GM23338 (cell line): ENCODE measurements at regions not wholly inside any gene's neighbourhood (a gene's known extent, or its start where the extent isn't known, plus 50 kb on each side); places are given as distances from the start of the nearest gene placed in this dataset.
"Not testable (repeated sequence)": the region's sequence is repeated elsewhere in the genome, so short reads cannot be mapped to it uniquely, and the experiment has no call there.

Experiments
- ATAC-seq: fragments of 200-7000 bp; cut with Tn5 transposase; 3 replicates; pipeline ENCODE4 v1.9.1; 2020
- DNase-seq: peaks from one replicate; pipeline ENCODE4 v3.0.0-alpha.2; 2015; ENCODE audit warnings: low spot score
- H2AFZ ChIP-seq: fragments of 200-600 bp; sonication (generic); 2 replicates; pipeline ENCODE4 v1.8.0; 2016; ENCODE audit warnings: antibody characterized with exemption, mild to moderate bottlenecking, moderate library complexity
- H3F3A ChIP-seq: fragments of 200-600 bp; sonication (generic); replicated peaks from 2 replicates; pipeline ENCODE4 v1.8.0; 2017; ENCODE audit warnings: antibody characterized with exemption, mixed run types, low read depth
- H3K27ac ChIP-seq: fragments of 200-600 bp; sonication (generic); 2 replicates; pipeline ENCODE4 v1.6.1; 2016; ENCODE audit warnings: low read depth
- H3K27me3 ChIP-seq: fragments of 200-600 bp; sonication (generic); 2 replicates; pipeline ENCODE4 v1.8.0; 2016; ENCODE audit warnings: mild to moderate bottlenecking, mixed run types, moderate library complexity; ENCODE audit not compliant: insufficient read depth
- H3K36me3 ChIP-seq: fragments of 200-600 bp; sonication (generic); 2 replicates; pipeline ENCODE4 v1.8.0; 2016; ENCODE audit warnings: mild to moderate bottlenecking; ENCODE audit not compliant: insufficient read depth
- H3K4me1 ChIP-seq: fragments of 200-600 bp; sonication (generic); 2 replicates; pipeline ENCODE4 v1.8.0; 2016; ENCODE audit warnings: mild to moderate bottlenecking, moderate library complexity; ENCODE audit not compliant: insufficient read depth
- H3K4me2 ChIP-seq: fragments of 200-600 bp; sonication (generic); 2 replicates; pipeline ENCODE4 v1.7.1; 2017; ENCODE audit warnings: mixed run types
- H3K4me3 ChIP-seq: fragments of 200-600 bp; sonication (generic); 2 replicates; pipeline ENCODE4 v1.6.1; 2016; ENCODE audit warnings: mixed run types
- H3K79me2 ChIP-seq: fragments of 200-600 bp; sonication (generic); replicated peaks from 2 replicates; pipeline ENCODE4 v1.8.0; 2017; ENCODE audit warnings: mild to moderate bottlenecking; ENCODE audit not compliant: insufficient read depth
- H3K9me2 ChIP-seq: fragments of 200-600 bp; sonication (generic); 2 replicates; pipeline ENCODE4 v1.8.0; 2017; ENCODE audit not compliant: insufficient read depth
- H4K20me1 ChIP-seq: fragments of 200-600 bp; sonication (generic); replicated peaks from 2 replicates; pipeline ENCODE4 v1.8.0; 2017; ENCODE audit warnings: mild to moderate bottlenecking; ENCODE audit not compliant: insufficient read depth
- H3K27ac Mint-ChIP-seq: 2 replicates; pipeline ENCODE4 v1.8.0; 2020; ENCODE audit warnings: inconsistent platforms, mild to moderate bottlenecking, moderate library complexity, mixed read lengths
- H3K27me3 Mint-ChIP-seq: 3 replicates; pipeline ENCODE4 v1.8.0; 2022; ENCODE audit warnings: low read depth, mild to moderate bottlenecking, moderate library complexity, mixed read lengths, inconsistent platforms; ENCODE audit not compliant: insufficient read depth, poor library complexity
- H3K36me3 Mint-ChIP-seq: 3 replicates; pipeline ENCODE4 v1.8.0; 2021; ENCODE audit warnings: low read depth, mild to moderate bottlenecking, inconsistent platforms, moderate library complexity, mixed read lengths
- H3K4me1 Mint-ChIP-seq: 3 replicates; pipeline ENCODE4 v1.8.0; 2020; ENCODE audit warnings: mild to moderate bottlenecking, inconsistent platforms, mixed read lengths
- H3K4me3 Mint-ChIP-seq: 3 replicates; pipeline ENCODE4 v1.8.0; 2021; ENCODE audit warnings: moderate library complexity, mild to moderate bottlenecking, inconsistent platforms, mixed read lengths
- H3K9me3 Mint-ChIP-seq: 3 replicates; pipeline ENCODE4 v1.8.0; 2020; ENCODE audit warnings: moderate library complexity, mild to moderate bottlenecking, inconsistent platforms, mixed read lengths
- CREB1 ChIP-seq: fragments of 250-450 bp; sonication (Bioruptor Pico); IDR thresholded peaks from 2 replicates; pipeline ENCODE4 v1.5.0; 2020; ENCODE audit warnings: low read depth, mild to moderate bottlenecking, moderate library complexity
- ETS1 ChIP-seq: IDR thresholded peaks from 2 replicates; pipeline ENCODE4 v1.6.1; 2016; ENCODE audit warnings: antibody characterized with exemption
- EZH2 ChIP-seq: fragments of 200-600 bp; sonication (generic); IDR thresholded peaks from one replicate; pipeline ENCODE4 v1.8.0; 2017; ENCODE audit warnings: antibody characterized with exemption, mild to moderate bottlenecking, low read depth; ENCODE audit not compliant: unreplicated experiment
- EZH2phosphoT487 ChIP-seq: fragments of 200-600 bp; sonication (generic); IDR thresholded peaks from one replicate; pipeline ENCODE4 v1.8.1; 2018; ENCODE audit warnings: antibody characterized with exemption; ENCODE audit not compliant: unreplicated experiment
- NANOG ChIP-seq: IDR thresholded peaks from 2 replicates; pipeline ENCODE4 v1.6.1; 2016; ENCODE audit warnings: antibody characterized with exemption, borderline replicate concordance
- REST ChIP-seq: IDR thresholded peaks from one replicate; pipeline ENCODE4 v1.6.1; 2018; ENCODE audit warnings: antibody characterized with exemption; ENCODE audit not compliant: unreplicated experiment
- STAT1 ChIP-seq: IDR thresholded peaks from one replicate; pipeline ENCODE4 v1.6.1; 2016; ENCODE audit warnings: antibody characterized with exemption; ENCODE audit not compliant: unreplicated experiment
- ZNF114 ChIP-seq: fragments of 250-450 bp; sonication (Bioruptor Pico); IDR thresholded peaks from 2 replicates; pipeline ENCODE4 v1.5.0; 2020; ENCODE audit warnings: mild to moderate bottlenecking, moderate library complexity
- ZNF331 ChIP-seq: fragments of 250-450 bp; sonication (Bioruptor Pico); IDR thresholded peaks from 2 replicates; pipeline ENCODE4 v1.5.0; 2020; ENCODE audit warnings: low read depth, mild to moderate bottlenecking, moderate library complexity
- ZNF462 ChIP-seq: fragments of 250-450 bp; sonication (Bioruptor Pico); IDR thresholded peaks from 2 replicates; pipeline ENCODE4 v1.5.0; 2020; ENCODE audit warnings: mild to moderate bottlenecking, moderate library complexity

- Histone ChIP-seq H2AFZ (no peak overlapping the region), H3K79me2 (no peaks in the 10 kb centered on the region), H3K27ac (no peak overlapping the region), H3K36me3 (no peaks in the 10 kb centered on the region), H4K20me1 (no peaks in the 10 kb centered on the region), H3F3A (no peaks in the 10 kb centered on the region), H3K4me3 (no peak overlapping the region), H3K9me2 (no peaks in the 10 kb centered on the region), H3K4me2 (no peak overlapping the region), H3K27me3 (no peaks in the 10 kb centered on the region), H3K4me1 (no peaks in the 10 kb centered on the region)
- H3K27ac Mint-ChIP-seq: no peak overlapping the region
- TF ChIP-seq STAT1 (no peak), CREB1 (no peak), ZNF114 (CRISPR knock-in tag) (no peak), ZNF462 (CRISPR knock-in tag) (no peak), REST (no peak), ZNF331 (CRISPR knock-in tag) (no peak), NANOG (no peak), EZH2 (no peak), ETS1 (no peak), EZH2phosphoT487 (no peak)
- no peaks in the 10 kb centered on the region for H3K36me3 Mint-ChIP-seq
- no peaks in the 10 kb centered on the region for H3K27me3 Mint-ChIP-seq
- ATAC-seq: no peak
- H3K9me3 Mint-ChIP-seq: peaks cover 29% of the 10 kb centered on the region
- H3K4me1 Mint-ChIP-seq: no peaks in the 10 kb centered on the region
- H3K4me3 Mint-ChIP-seq: no peak overlapping the region
- no peak for DNase-seq
Measured at GRCh38 chr6:67102743-67103142, 1395.7 kb upstream of the EYS start.

- not testable (repeated sequence) for H3K4me1 ChIP-seq, H3K79me2 ChIP-seq, H3K27me3 ChIP-seq, H3K9me2 ChIP-seq, H3K4me1 Mint-ChIP-seq, H3K27ac ChIP-seq, H3K4me2 ChIP-seq, H3K36me3 Mint-ChIP-seq, H3K4me3 ChIP-seq, H3K36me3 ChIP-seq, ATAC-seq, DNase-seq, H4K20me1 ChIP-seq, H2AFZ ChIP-seq, H3K4me3 Mint-ChIP-seq, H3F3A ChIP-seq, H3K27me3 Mint-ChIP-seq, H3K27ac Mint-ChIP-seq
- peaks cover 28% of the 10 kb centered on the region for H3K9me3 Mint-ChIP-seq
Measured at GRCh38 chr6:67095618-67096226, 1388.7 kb upstream of the EYS start.
